HL-60/S4 (cell line): ENCODE measurements at regions not wholly inside any gene's neighbourhood (a gene's known extent, or its start where the extent isn't known, plus 50 kb on each side); places are given as distances from the start of the nearest gene placed in this dataset.

ENCODE experiments used
- in situ Hi-C: fragments of 300-500 bp; cut with MboI; formaldehyde crosslinking; loops from 2 replicates; pipeline ENCODE4 v1.14.3; 2022; ENCODE audit warnings: low sequenced_read_pairs

DNA sequence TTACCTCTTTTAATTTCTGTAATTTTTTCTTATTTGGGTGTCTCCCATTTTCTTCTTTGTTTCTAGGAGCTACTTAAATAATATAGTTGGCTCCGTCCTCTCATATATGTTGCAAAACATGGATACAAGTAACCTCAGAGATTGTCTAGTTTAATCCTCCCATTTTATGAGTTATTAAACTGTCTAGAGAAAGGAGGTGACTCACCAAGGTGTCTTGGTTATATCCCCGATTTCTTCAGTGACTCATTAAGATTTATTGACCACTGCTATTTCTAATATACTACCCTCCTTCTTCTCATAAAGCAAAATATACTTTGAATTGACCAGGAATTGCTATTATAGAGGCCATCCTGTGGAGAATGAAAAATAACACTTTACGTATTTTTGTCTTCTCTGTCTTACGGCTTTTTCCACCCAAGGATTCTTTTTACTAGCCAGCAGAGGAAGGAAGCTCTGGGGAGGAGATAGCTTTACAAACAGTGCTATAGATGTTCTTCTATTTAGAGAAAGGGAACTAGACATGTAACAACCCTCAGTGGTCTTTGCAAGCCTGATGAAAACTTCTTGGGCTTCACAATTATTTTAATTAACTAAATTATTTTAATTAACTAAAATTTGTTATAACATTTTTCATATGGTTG lies 300.4 kb upstream of the TNP1 start:
- in situ Hi-C loops, result no loop called here

DNA sequence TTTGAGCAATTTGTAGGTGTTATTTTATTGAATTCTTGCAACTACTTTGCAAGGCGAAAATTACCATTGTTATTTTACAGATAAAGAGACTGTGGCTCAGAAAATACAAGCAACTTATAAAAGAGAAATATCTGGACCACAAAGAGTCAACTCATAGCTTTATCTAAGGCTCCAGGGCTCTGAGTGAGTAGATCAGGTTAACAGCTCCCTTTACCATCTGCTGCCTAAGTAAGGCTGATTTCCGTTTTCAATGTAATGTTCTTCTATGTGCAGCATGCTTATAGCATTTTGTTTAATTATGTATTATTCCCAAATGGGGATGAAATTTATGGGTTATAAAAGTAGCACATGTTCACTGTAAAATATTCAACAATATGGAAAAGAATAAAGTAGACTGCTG lies 299.1 kb upstream of the TNP1 start:
- in situ Hi-C loops, result no loop called here

DNA sequence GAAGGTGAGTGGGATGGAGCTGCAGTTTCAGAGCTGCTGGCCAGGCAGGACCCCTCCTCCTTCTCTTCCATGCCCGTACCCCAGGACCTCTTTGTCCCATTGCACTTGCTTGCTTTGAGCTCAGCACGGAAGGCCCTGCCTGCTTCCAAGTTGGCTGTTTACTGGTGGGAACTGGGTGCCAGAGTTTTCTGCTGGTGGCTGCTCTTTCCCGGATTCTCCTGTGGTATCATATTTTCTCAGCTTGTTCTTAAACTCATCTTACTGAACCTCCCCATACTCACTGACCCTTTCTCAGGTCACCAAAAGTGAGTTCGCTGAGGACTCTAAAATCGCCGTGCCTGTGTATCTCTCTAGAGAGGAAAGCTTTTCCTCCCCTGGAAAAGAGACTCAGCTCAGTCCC lies 297.7 kb upstream of the TNP1 start:
- in situ Hi-C loops, result no loop called here

DNA sequence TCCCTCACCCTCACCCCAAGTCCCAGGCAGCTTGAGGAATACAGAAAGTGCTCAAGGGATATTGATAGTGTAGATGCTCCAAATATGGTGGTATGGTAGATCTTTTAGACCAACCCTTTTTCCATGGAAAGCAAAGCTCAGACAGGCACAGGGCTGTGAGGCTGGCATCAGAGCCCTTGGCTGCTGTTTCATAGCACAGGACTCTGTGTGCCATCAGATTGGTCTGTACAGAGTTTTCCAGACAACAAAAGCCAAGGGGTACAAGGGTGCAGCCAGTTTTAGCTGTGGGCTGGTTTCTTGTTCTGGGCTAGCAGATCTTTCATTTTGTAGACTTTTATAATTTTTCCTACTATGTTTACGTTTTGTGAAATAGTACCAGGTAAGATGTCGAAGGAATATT lies 296.9 kb upstream of the TNP1 start:
- in situ Hi-C loops, result no loop called here

DNA sequence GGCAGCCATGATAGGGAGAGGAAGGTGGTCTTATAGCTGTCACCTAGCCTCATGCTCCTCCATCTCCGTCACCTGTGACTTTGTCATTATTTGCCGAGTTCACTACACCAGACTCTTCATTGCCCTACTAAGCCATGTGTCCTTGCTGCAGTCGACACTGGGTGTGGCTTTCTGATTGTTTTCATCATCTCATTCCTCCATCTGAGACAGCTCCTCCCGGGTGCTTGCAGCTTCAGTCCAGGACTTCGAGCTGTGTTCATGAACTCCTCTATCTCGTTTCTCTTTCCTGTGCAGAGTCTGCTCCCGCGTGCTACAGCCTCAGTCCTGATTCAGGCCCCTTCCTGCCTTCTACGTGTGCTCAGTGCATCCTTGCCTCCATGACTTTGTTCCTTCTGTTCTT lies 295.1 kb upstream of the TNP1 start:
- in situ Hi-C loops, result no loop called here

DNA sequence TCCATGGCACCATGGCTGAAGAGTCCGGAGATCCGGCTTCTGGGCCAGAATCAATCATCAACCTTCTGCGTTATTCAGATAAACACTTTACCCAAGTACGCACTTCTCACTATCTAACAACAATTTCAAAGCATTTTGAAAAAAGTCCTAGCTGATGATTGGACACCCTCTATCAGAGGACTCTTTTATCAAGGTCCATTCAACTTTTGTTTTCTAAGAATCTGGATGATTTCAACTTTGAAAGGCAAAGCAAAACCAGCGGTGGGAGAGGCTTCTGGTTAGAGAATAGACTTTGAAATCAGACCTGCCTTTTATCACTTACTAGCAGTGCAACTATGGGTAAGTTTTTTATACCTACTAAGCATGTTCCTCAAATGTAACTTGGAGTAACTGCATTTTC lies 293.6 kb upstream of the TNP1 start:
- in situ Hi-C loops, result no loop called here

DNA sequence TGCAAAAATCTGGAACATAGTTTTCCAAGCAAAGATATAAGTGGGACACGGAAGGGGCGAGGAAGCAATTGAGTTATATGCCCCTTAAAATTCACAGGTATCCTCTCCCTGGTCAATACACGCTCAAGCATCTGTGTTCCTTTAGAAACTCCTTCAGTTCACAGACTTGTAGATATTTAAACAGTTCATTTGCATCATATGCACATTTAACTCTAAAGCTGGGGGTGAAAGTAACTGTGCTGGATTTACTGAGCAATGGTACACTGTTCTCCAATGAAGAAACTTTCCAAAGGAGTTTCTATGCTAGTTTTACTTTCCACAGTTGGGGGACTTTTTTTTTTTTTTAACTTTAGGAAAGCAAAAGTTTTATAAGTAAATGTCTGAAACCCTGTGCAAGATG lies 293.0 kb upstream of the TNP1 start:
- in situ Hi-C loops, result no loop called here

DNA sequence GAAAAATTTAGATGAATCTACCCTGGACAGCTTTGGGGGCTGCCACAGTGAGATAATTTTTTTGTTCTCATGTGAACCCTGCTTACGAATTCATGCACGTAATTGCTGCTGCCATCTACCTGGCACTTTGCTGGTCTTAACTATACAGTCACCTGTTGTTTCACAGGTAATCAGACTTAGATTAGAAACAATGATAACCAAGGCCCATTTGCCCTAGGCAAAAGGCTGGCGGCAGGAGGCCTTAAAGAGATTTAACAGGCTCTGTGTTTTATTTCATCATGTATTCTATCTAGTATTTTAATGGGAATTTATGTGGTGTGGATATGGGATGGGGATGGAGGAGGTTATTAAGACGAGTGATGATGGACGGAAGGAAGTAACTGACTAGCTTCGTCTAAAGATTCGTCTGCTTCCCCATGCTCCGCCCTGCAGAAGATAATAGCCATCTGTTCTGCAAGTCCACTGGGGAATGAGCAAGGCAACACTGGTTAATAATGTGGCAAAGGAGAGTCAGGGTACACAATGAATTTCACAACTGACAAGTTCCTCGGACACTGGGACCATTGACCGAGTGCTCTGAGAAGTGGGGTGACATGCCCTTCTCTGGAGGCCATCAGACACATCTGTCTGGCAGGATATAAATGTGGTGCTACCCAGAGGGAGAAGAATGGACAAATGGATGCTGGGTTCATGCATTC lies 291.8 kb upstream of the TNP1 start:
- in situ Hi-C loops, result no loop called here

DNA sequence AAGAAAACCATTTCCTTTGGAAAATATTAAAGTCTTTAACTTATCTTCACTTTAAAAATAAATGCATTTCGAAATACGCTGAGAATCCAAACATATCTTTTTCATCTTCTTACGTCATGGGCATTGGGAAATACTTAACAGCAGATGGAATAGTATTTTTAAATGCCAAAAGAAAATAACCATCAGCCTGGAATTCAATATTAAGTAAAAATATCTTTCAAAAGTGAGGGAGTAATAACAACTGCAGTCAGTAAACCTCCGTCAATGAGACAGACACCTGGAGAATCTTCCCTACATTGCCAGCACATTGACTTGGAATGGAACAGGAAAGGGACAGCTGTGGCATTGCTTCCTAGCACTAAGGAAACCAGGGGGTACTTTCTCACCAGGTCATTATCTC lies 290.4 kb upstream of the TNP1 start:
- in situ Hi-C loops, result no loop called here

DNA sequence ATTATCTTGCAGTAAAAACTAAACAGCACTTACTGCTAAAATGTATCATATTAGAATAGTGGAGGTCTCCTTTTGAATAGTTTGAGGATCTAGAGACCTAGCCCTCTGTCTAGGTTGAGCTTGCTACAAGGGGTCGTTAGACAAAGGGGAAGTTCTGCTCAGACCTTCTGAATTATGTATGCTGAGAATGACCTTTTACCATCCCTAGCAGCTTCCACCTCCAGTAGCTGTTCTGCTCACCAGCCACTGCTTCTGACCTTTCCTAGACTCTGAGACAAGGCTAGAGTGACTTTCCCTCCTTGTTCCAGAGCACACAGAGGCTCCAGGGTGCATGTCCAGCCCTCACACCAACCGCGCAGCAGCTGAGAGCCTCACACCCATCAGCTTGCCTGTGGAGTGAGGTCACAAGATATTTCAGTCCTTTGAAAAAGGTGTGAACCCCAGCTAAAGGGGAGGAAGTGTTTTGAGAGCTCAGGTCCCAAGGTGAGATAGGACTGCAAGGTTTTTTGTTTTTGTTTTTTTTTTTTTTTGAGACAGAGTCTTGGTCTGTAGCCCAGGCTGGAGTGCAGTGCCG lies 289.3 kb upstream of the TNP1 start:
- in situ Hi-C loops, result no loop called here

DNA sequence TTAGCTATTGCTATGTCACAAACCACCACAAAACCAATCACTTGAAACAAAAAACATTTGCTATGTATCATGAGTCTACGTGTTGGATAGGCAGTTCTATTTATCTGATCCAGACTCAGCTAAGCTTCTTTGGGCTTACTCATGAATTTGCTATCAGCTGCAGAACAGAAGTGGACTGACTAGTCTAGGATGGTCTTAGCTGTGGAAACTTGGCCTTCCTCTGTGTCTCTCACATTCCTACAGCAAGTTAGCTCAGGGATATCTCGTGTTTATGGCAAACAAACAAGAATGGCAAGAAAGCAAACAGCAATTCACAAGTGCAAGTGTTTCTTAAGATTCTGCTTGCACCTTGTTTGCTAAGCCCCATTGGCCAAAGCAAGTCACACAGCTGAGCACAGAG lies 288.0 kb upstream of the TNP1 start:
- in situ Hi-C loops, result no loop called here

DNA sequence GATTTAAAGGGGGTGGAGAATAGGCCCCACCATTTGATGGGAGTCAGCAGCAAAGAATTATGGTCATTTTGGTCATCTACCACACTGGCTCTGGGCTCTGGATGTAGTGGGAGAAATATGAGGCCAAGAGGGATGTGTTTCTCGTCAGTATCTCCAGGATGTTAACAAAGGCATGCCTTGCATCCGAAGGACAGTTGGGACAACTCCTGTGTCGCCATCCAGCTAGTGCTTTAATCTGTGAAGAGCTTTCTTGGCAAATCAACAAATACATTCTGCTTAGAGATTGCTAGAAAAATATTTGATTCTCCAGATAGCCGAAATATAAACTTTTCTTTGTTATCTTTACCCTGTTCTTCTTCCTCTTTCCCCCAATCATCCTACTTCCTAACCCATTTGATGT lies 287.1 kb upstream of the TNP1 start:
- in situ Hi-C loops, result no loop called here

DNA sequence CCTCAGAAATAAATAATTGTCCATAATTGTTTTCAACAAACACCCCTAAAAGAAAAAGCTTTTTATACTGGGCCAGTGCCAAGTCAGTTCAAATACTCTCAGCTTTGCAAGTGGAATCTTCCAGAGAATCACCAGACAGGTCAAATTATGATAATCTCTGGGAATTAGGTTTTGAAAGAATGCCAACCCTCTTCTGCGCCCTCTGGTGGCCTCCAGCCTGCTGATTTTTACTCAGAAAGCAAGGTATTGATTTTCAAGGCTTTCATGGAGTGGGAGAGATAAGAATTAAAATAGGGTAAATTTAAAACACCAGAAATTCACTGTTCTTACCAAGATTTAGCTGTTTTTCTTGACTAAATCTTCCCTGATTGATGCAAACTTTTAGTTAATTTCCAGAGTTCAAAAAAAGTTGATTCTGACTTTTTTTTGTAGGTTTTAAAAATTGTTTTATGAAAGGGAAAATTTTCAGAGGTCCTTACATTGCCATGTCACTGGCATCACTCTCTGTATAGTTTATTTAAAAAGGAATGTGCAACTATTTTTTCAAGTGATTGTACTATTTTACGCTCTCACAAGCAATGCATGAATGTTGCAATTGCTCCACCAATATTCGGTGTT lies 282.9 kb upstream of the TNP1 start:
- in situ Hi-C loops, result no loop called here

DNA sequence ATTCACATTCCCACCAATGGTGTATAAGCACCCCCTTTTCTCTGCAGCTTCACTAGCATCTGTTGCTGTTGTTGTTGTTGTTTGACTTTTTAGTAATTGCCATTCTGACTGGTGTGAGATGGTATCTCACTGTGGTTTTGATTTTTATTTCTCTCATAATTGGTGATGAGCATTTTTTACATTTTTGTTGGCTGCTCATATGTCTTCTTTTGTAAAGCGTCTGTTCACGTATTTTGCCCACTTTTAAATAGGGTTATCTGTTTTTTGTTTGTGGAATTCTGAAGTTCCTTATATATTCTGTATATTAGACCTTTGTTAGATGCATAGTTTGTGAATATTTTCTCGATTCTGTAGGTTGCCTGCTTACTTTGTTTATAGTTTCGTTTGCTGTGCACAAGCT lies 278.4 kb upstream of the TNP1 start:
- in situ Hi-C loops, result no loop called here

DNA sequence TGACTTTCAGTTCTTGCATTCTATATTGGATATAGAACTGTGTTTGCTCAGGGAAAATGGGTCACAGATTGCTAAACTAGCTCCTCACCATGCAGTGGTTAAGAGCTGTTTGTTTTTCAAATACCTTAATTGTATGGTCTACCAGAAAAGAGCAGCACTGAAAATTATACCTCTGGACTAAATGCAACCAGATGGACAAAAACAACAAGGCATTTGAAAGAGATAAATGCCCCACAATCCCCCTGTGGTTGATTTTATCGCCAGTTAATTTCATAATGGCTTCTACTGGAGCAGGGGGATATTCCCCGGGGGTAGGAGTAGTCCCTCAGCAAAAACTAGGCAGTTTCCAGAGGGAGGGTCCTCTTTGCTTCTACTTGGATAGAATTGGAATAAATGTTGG lies 267.9 kb upstream of the TNP1 start:
- in situ Hi-C loops, result no loop called here

DNA sequence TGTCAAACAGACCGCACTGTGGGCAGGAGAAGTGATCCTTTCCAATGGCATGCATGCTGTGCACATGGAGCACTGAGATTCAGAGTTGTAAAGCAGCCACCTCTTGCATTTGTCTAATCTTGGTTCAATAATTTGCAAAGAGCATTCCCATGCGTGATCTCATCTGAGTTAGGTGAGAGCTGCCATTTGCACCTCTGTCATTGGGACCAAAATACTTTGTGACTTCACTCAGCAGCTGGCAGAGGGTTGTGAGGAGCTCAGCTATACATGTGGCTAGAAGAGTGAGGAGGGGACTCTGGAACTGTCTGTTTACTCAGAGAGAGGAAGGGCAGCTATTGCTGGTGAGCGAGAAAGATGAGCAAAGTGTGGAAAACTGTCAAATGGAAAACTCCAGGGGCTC lies 265.1 kb upstream of the TNP1 start:
- in situ Hi-C loops, result no loop called here

DNA sequence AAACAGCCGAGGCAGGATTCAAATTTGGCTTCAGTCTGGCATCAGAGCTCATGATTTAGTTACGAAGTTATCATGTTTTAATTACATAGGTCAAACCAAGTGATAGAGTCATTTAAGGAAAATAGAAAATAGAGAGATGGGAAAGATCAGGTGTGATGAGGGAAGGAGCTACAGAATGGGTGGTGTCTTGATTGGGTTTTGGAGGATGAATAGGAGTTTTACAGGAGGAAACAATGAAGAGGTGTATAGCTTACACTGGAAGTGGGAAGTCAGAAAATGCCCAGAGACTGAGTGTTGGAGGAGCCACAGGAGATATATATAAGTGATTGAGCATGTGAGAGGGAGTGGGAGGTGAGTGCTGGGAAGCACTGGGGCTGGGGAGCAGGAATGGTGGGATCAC lies 264.2 kb upstream of the TNP1 start:
- in situ Hi-C loops, result no loop called here

DNA sequence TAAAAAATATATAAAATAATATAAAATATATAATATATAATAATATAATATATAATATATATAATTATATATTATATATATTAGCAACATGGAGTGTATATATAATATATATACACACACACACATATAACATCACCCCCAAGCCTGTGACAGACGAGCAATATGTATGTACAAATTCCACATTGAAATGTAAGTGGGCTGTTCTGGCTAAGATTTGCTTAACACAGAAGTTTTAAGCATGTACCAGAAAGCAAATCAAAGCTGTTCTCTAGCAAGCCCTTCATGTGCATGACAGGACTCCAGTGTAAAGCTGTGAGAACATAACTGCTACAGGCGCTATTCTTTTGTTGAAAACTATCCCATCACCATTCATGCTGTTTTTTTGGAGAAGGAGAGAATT lies 261.7 kb upstream of the TNP1 start:
- in situ Hi-C loops, result no loop called here

DNA sequence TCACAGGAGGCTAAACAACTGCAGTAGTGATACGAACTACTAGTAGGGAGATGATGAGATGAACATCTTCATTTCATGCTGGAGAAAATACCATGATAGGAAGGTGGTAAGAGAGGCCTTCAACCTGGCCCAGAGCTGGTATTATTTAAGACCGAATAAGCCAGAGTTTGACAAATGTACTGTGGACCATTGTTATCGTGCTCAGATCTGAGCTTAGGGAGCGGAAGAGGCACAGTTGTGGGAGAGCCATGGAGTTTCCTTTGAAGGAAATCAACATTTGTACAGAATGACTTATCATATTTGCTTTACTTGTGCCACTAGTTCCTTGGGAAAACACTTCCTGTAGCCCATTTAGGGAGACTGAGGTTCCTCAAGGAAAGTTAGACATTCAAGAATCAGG lies 260.6 kb upstream of the TNP1 start:
- in situ Hi-C loops, result no loop called here

DNA sequence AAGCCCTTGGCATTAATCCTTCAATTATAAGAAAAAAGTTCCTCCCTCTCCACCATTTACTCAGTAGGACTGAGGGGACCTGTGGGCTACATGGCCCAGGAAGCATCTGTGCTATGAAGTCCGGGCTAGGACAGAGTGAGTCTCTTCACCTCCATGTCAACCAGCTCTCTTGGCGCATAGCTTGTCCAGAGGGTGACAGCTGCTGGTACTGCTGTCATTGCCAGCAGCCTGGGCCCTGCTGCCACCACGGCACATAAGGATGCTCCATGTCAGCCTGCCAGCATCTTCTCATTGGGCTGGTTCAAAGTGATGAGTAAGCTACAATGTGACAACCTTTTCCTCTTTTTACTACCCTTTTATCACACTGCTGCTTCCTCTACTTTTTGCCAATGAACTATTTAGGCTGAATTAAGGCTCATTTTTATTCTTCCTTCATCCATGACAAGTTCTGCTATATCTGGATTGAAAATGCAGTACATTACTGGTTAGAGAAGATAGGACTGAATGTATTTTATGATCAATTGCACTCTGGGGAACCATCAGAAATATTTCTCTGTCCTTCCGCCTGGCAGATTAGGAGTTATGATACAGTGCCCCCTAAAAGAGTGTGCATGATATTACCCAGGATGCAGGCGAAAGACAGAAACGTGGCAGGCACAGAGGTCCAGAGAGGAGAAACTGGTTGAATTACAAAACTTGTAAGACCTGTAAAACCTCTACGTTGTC lies 258.9 kb upstream of the TNP1 start:
- in situ Hi-C loops, result no loop called here

DNA sequence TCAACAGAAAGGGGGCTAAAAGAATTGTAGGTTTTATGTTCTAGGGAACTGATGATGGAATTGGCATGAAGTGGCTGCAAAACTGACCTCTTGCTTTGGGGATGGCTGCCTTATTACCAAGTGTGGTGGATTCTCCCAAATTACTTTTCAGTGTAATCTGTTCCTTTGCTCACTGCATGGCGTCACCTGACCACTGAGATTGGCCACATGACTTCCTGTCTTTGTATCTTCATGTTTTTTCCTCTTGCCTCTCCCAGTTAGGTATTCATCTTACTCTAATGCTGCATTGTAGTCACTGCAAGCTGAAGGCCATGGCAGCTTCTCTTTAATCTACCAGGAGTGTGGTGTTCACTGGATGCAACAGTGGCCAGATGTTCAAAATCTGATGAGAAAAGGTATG lies 257.7 kb upstream of the TNP1 start:
- in situ Hi-C loops, result no loop called here

DNA sequence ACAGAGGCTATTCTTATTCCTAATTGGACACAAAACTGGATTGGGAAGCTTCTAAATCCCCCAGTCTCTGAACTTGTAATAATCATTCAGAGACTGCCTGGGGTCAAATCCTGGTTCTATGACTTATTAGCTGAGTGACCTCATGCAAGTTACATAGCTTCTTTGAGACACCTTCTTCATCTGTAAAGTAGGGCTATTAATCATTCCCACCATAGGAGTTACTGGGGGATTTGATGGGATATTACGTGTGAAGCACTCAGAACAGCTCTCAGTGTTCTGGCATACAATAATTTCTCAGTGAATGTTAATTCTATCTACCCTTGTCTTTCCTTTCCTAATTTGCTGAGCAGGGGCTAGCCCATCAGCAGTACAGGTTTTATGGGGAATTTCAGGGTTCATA lies 256.7 kb upstream of the TNP1 start:
- in situ Hi-C loops, result no loop called here
